IMR-90 (cell line): ENCODE measurements at regions not wholly inside any gene's neighbourhood (a gene's known extent, or its start where the extent isn't known, plus 50 kb on each side); places are given as distances from the start of the nearest gene placed in this dataset.

Experiments used
- CEBPB ChIP-seq: IDR thresholded peaks from 2 replicates; pipeline ENCODE4 v1.6.1; 2012; ENCODE audit warnings: low read depth, low read length, improper control_type of control experiment
- ELK1 ChIP-seq: fragments of 150-350 bp; IDR thresholded peaks from 2 replicates; pipeline ENCODE4 v1.6.1; 2016; ENCODE audit warnings: low read depth, mild to moderate bottlenecking, low read length, moderate library complexity, borderline replicate concordance
- FOS ChIP-seq: fragments of 150-350 bp; IDR thresholded peaks from 2 replicates; pipeline ENCODE4 v1.6.1; 2016; ENCODE audit warnings: low read depth, low read length
- MAZ ChIP-seq: IDR thresholded peaks from 2 replicates; pipeline ENCODE4 v1.6.1; 2012; ENCODE audit warnings: low read depth, mild to moderate bottlenecking, low read length, improper control_type of control experiment, moderate library complexity, borderline replicate concordance
- MXI1 ChIP-seq: IDR thresholded peaks from 2 replicates; pipeline ENCODE4 v1.6.1; 2012; ENCODE audit warnings: low read depth, mild to moderate bottlenecking, low read length, moderate library complexity, borderline replicate concordance
- NFE2L2 ChIP-seq: fragments of 150-350 bp; IDR thresholded peaks from 2 replicates; pipeline ENCODE4 v1.6.1; 2016; ENCODE audit warnings: low read depth, mild to moderate bottlenecking, low read length
- POLR2A ChIP-seq: IDR thresholded peaks from 2 replicates; pipeline ENCODE4 v1.6.1; 2012; ENCODE audit warnings: mild to moderate bottlenecking, low read depth, low read length
- RAD21 ChIP-seq: IDR thresholded peaks from 2 replicates; pipeline ENCODE4 v1.6.1; 2012; ENCODE audit warnings: low read length, improper control_type of control experiment
- RCOR1 ChIP-seq: IDR thresholded peaks from 2 replicates; pipeline ENCODE4 v1.6.1; 2012; ENCODE audit warnings: mild to moderate bottlenecking, low read length, improper control_type of control experiment; ENCODE audit not compliant: insufficient replicate concordance
- RFX5 ChIP-seq: IDR thresholded peaks from 2 replicates; pipeline ENCODE4 v1.8.0; 2012; ENCODE audit warnings: low read depth, mild to moderate bottlenecking, low read length, moderate library complexity
- TF ChIP-seq, protein P1 (sequence below): conservative IDR thresholded peaks from 2 replicates; pipeline ENCODE4 v1.5.1; 2012; ENCODE audit warnings: mild to moderate bottlenecking, low read depth, low read length, improper control_type of control experiment

DNA sequence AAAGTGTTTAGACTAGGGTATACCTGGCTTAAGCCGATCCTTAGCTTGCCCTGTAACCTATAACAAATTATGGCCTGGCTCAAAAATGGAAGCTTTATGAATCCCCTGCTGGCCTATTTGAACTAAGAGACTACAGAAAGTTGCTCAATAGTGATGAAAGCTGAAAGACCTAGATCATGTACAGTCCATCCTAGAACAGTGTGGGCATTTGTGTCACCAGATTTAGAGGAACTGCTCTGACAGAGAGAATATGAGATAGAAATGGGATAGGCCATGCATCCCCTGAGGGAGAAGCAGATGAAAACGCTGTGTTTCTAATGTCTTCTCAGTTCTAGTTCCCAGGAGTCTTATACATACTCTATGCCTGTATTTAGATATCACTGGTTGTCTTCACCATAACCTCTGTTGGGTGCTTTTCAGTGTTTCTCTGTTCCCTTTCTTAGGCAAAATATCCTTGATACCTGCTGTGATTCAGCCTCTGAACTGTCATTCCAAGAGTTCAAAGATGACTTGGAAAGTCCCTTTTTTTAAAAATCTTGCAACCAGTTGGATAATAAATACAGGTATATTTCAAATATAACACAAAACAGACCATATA, 246.9 kb upstream of the SLC39A10 start:
- TF ChIP-seq, protein P1, sequence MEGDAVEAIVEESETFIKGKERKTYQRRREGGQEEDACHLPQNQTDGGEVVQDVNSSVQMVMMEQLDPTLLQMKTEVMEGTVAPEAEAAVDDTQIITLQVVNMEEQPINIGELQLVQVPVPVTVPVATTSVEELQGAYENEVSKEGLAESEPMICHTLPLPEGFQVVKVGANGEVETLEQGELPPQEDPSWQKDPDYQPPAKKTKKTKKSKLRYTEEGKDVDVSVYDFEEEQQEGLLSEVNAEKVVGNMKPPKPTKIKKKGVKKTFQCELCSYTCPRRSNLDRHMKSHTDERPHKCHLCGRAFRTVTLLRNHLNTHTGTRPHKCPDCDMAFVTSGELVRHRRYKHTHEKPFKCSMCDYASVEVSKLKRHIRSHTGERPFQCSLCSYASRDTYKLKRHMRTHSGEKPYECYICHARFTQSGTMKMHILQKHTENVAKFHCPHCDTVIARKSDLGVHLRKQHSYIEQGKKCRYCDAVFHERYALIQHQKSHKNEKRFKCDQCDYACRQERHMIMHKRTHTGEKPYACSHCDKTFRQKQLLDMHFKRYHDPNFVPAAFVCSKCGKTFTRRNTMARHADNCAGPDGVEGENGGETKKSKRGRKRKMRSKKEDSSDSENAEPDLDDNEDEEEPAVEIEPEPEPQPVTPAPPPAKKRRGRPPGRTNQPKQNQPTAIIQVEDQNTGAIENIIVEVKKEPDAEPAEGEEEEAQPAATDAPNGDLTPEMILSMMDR: no peak
- TF ChIP-seq RAD21 (no peak), NFE2L2 (no peak), CEBPB (no peak), MXI1 (no peak), POLR2A (no peak), RCOR1 (no peak), RFX5 (no peak), FOS (no peak), ELK1 (no peak), MAZ (no peak)
